Lower leg skin (tissue), 3 donors: ENCODE measurements at regions not wholly inside any gene's neighbourhood (a gene's known extent, or its start where the extent isn't known, plus 50 kb on each side); places are given as distances from the start of the nearest gene placed in this dataset.

Source experiments
- POLR2A ChIP-seq, 2 donors: fragments of 450-650 bp; IDR thresholded peaks; one replicate each; pipeline ENCODE4 v1.6.1; 2016 to 2017; ENCODE audit warnings: antibody characterized with exemption in 2 of 2, mild to moderate bottlenecking in 1 of 2, moderate library complexity in 1 of 2
- TF ChIP-seq, protein P1 (sequence below), 3 donors: fragments of 450-650 bp; IDR thresholded peaks; one replicate each; pipeline ENCODE4 v1.5.1; 2016; ENCODE audit warnings: antibody characterized with exemption in 3 of 3, mild to moderate bottlenecking in 3 of 3, moderate library complexity in 2 of 3

DNA sequence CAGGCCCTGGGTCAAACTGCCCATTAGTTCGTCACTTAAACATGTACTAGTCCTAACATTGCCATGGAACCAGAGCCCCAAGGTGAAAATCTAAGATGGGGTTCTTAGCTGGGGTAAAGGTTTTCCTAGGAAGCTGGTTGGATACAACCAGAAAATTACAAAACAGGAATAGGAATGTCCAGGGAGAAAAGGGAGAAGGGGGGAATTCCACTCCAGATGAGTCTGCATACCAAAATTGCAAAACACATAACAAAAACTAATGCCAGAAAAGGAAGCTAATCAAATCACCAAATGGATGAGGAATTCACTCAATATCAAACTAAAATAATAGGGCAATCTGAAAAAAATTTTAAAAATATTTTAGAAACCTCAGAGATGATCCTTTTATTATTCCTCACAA lies 396.2 kb downstream of the EFNA5 start:
- TF ChIP-seq, protein P1, sequence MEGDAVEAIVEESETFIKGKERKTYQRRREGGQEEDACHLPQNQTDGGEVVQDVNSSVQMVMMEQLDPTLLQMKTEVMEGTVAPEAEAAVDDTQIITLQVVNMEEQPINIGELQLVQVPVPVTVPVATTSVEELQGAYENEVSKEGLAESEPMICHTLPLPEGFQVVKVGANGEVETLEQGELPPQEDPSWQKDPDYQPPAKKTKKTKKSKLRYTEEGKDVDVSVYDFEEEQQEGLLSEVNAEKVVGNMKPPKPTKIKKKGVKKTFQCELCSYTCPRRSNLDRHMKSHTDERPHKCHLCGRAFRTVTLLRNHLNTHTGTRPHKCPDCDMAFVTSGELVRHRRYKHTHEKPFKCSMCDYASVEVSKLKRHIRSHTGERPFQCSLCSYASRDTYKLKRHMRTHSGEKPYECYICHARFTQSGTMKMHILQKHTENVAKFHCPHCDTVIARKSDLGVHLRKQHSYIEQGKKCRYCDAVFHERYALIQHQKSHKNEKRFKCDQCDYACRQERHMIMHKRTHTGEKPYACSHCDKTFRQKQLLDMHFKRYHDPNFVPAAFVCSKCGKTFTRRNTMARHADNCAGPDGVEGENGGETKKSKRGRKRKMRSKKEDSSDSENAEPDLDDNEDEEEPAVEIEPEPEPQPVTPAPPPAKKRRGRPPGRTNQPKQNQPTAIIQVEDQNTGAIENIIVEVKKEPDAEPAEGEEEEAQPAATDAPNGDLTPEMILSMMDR (IDR thresholded peaks at IDR 0.05), result no peak
- no peak for TF ChIP-seq POLR2A (IDR thresholded peaks at IDR 0.05)
